Lower leg skin (tissue), 3 donors: ENCODE measurements at regions not wholly inside any gene's neighbourhood (a gene's known extent, or its start where the extent isn't known, plus 50 kb on each side); places are given as distances from the start of the nearest gene placed in this dataset.

ENCODE experiments used
- CTCF ChIP-seq, 3 donors: fragments of 450-650 bp; IDR thresholded peaks; one replicate each; pipeline ENCODE4 v1.5.1; 2016; ENCODE audit warnings: antibody characterized with exemption in 3 of 3, mild to moderate bottlenecking in 3 of 3, moderate library complexity in 2 of 3
- POLR2A ChIP-seq, 2 donors: fragments of 450-650 bp; IDR thresholded peaks; one replicate each; pipeline ENCODE4 v1.6.1; 2016 to 2017; ENCODE audit warnings: antibody characterized with exemption in 2 of 2, mild to moderate bottlenecking in 1 of 2, moderate library complexity in 1 of 2

- TF ChIP-seq CTCF (IDR thresholded peaks at IDR 0.05), result no peak
- TF ChIP-seq POLR2A (IDR thresholded peaks at IDR 0.05), result no peak
Measured at GRCh38 chr21:20642681-20643080, 355.5 kb upstream of the NCAM2 start.
